HEK293 (cell line): ENCODE measurements at regions not wholly inside any gene's neighbourhood (a gene's known extent, or its start where the extent isn't known, plus 50 kb on each side); places are given as distances from the start of the nearest gene placed in this dataset.

ENCODE experiments used
- CTCF ChIP-seq: fragments of 450-650 bp; formaldehyde crosslinking; IDR thresholded peaks from 2 replicates; pipeline ENCODE4 v1.5.1; 2016; ENCODE audit warnings: missing biosample characterization, missing genetic modification characterization
- TCF7L2 ChIP-seq: IDR thresholded peaks from 2 replicates; pipeline ENCODE4 v1.6.1; 2011; ENCODE audit warnings: low read depth, mild to moderate bottlenecking, inconsistent platforms, low read length, moderate library complexity, borderline replicate concordance
- ZNF138 ChIP-seq: fragments of 450-650 bp; formaldehyde crosslinking; IDR thresholded peaks from 2 replicates; pipeline ENCODE4 v1.5.1; 2016; ENCODE audit warnings: missing biosample characterization, missing genetic modification characterization, borderline replicate concordance
- ZNF24 ChIP-seq: fragments of 450-650 bp; formaldehyde crosslinking; IDR thresholded peaks from 2 replicates; pipeline ENCODE4 v1.5.1; 2016; ENCODE audit warnings: missing biosample characterization, missing genetic modification characterization
- ZNF362 ChIP-seq: fragments of 450-650 bp; formaldehyde crosslinking; IDR thresholded peaks from 2 replicates; pipeline ENCODE4 v1.5.1; 2016; ENCODE audit warnings: missing biosample characterization, missing genetic modification characterization
- ZNF391 ChIP-seq: fragments of 450-650 bp; formaldehyde crosslinking; IDR thresholded peaks from 2 replicates; pipeline ENCODE4 v1.5.1; 2016; ENCODE audit warnings: low read depth, missing biosample characterization, missing genetic modification characterization, borderline replicate concordance
- ZNF416 ChIP-seq: fragments of 450-650 bp; formaldehyde crosslinking; IDR thresholded peaks from 2 replicates; pipeline ENCODE4 v1.5.1; 2016; ENCODE audit warnings: missing biosample characterization, missing genetic modification characterization
- ZNF624 ChIP-seq: fragments of 450-650 bp; formaldehyde crosslinking; IDR thresholded peaks from 2 replicates; pipeline ENCODE4 v1.5.1; 2017; ENCODE audit warnings: missing biosample characterization, missing genetic modification characterization
- ZNF639 ChIP-seq: fragments of 450-650 bp; formaldehyde crosslinking; IDR thresholded peaks from 2 replicates; pipeline ENCODE4 v1.5.1; 2016; ENCODE audit warnings: missing biosample characterization, missing genetic modification characterization
- ZNF654 ChIP-seq: fragments of 450-650 bp; formaldehyde crosslinking; IDR thresholded peaks from 2 replicates; pipeline ENCODE4 v1.5.1; 2016; ENCODE audit warnings: low read depth, missing biosample characterization, missing genetic modification characterization
- ZNF670 ChIP-seq: fragments of 450-650 bp; formaldehyde crosslinking; IDR thresholded peaks from 2 replicates; pipeline ENCODE4 v1.5.1; 2016; ENCODE audit warnings: missing biosample characterization, missing genetic modification characterization, low read depth
- ZNF704 ChIP-seq: fragments of 450-650 bp; formaldehyde crosslinking; IDR thresholded peaks from 2 replicates; pipeline ENCODE4 v1.5.1; 2016; ENCODE audit warnings: missing biosample characterization, missing genetic modification characterization
- ZNF777 ChIP-seq: fragments of 450-650 bp; formaldehyde crosslinking; IDR thresholded peaks from 2 replicates; pipeline ENCODE4 v1.5.1; 2017; ENCODE audit warnings: missing biosample characterization, missing genetic modification characterization, borderline replicate concordance

GRCh38 chr5:117337064-117337749, 762.6 kb upstream of the SEMA6A start:
- TF ChIP-seq ZNF391 (tag by site-specific recombination) = no peak
- no peak for TF ChIP-seq ZNF24
- no peak for TF ChIP-seq ZNF639 (tag by site-specific recombination)
- TF ChIP-seq ZNF416 = no peak
- no peak for TF ChIP-seq ZNF624
- no peak for TF ChIP-seq CTCF (tag by site-specific recombination)
- TF ChIP-seq TCF7L2 = no peak
- no peak for TF ChIP-seq ZNF362
- no peak for TF ChIP-seq ZNF654 (tag by site-specific recombination)
- no peak for TF ChIP-seq ZNF704
- TF ChIP-seq ZNF670 (tag by site-specific recombination) = no peak
- TF ChIP-seq ZNF777 (tag by site-specific recombination) = no peak
- no peak for TF ChIP-seq ZNF138
